ENCODE measurements at regions not wholly inside any gene's neighbourhood (a gene's known extent, or its start where the extent isn't known, plus 50 kb on each side); places are given as distances from the start of the nearest gene placed in this dataset.

GRCh38 chr15:55124616-55125015, 72.1 kb downstream of the RSL24D1 start:
- ChIA-PET CTCF (interaction anchor here (1.2 kb wide), 1 partner anchor 16 kb away, joined by 4 read pairs; no protein-coding TSS in a partner anchor), POLR2A (no interaction called here)
- BruUV-seq (replicated peaks) = no TSS peak

GRCh38 chr15:55118344-55118870, 78.3 kb downstream of the RSL24D1 start:
- DNase-seq (ENCODE audit: low read depth, low spot score) = no peak
- no peaks in the 10 kb centered on the region for H3K79me2 ChIP-seq (ENCODE audit: insufficient read depth, low read length)
- BruUV-seq (replicated peaks) = no TSS peak
- H3K9me3 ChIP-seq (ENCODE audit: control insufficient read depth in 1 of 2, insufficient read depth in 1 of 2, low read depth in 1 of 2, low read length in 2 of 2) = no peaks in the 10 kb centered on the region
- intact Hi-C loops (cut with micrococcal nuclease) = no loop called here
- ATAC-seq = no peak
- no peak overlapping the region for H3K4me2 ChIP-seq (ENCODE audit: low read length)
- H3K27me3 ChIP-seq (ENCODE audit: insufficient read depth, low read length) = 0 out of 2 replicates have a peak, but pooled peaks cover 4% of the 10 kb centered on the region
- H3K4me1 ChIP-seq (ENCODE audit: control insufficient read depth in 1 of 2, insufficient read depth in 2 of 2, low read length in 2 of 2) = no peaks in the 10 kb centered on the region
- no peaks in the 10 kb centered on the region for H3K36me3 ChIP-seq (ENCODE audit: control insufficient read depth in 1 of 2, insufficient read depth in 2 of 2, low read length in 2 of 2)
- H3K9ac ChIP-seq (ENCODE audit: low read length) = no peak overlapping the region
- TF ChIP-seq CEBPB (IDR thresholded peaks at IDR 0.05; ENCODE audit: low read depth) (no peak), ZBTB33 (IDR thresholded peaks at IDR 0.05; ENCODE audit: extremely low read depth, insufficient replicate concordance, low read length) (no peak), EZH2 (IDR thresholded peaks at IDR 0.05) (no peak), ZNF274 (IDR thresholded peaks at IDR 0.05; ENCODE audit: low read depth, low read length) (no peak), JUND (IDR thresholded peaks at IDR 0.05) (no peak), ATF3 (IDR thresholded peaks at IDR 0.05) (no peak), SIN3A (IDR thresholded peaks at IDR 0.05; ENCODE audit: low read depth) (no peak), FOSL1 (IDR thresholded peaks at IDR 0.05; ENCODE audit: low read depth) (no peak), POLR2A (IDR thresholded peaks at IDR 0.05; ENCODE audit: borderline replicate concordance, extremely low read depth, insufficient read depth, insufficient read length) (no peak), RAD21 (IDR thresholded peaks at IDR 0.05; ENCODE audit: low read depth) (no peak), YY1 (IDR thresholded peaks at IDR 0.05; ENCODE audit: extremely low read depth, insufficient replicate concordance, low read depth, low read length) (no peak), CTCF (IDR thresholded peaks at IDR 0.05 in 2 of 3, conservative IDR thresholded peaks at IDR 0.05 in 1 of 3; ENCODE audit: borderline replicate concordance in 1 of 3, insufficient read depth in 1 of 3, low read depth in 2 of 3, low read length in 2 of 3) (no peak), CBX3 (IDR thresholded peaks at IDR 0.05; ENCODE audit: low read depth) (no peak), EGR1 (IDR thresholded peaks at IDR 0.05; ENCODE audit: low read depth) (no peak)
- CTCF ChIA-PET = no interaction called here
- no peak overlapping the region for H2AFZ ChIP-seq (ENCODE audit: low read depth, low read length, poor library complexity, severe bottlenecking)
- RAD21 ChIA-PET (ENCODE audit: low non-redundant PET in 1 of 2, low total read pairs in 2 of 2, uncharacterized antibody in 2 of 2, unreplicated experiment in 2 of 2) = no interaction called here
- H3K9me2 ChIP-seq (ENCODE audit: insufficient read depth) = no peaks in the 10 kb centered on the region
- POLR2A ChIA-PET = interaction anchor here (0.6 kb wide), 1 partner anchor 134 kb away, joined by 4 read pairs; no protein-coding TSS in a partner anchor
- H3K4me3 ChIP-seq (replicated peaks in 1 of 2; ENCODE audit: low read depth in 1 of 2, low read length in 2 of 2) = no peak overlapping the region
- no peaks in the 10 kb centered on the region for H4K20me1 ChIP-seq (ENCODE audit: insufficient read depth)
- no peak overlapping the region for H3K27ac ChIP-seq (ENCODE audit: low read depth, low read length)

More at GRCh38 chr15:55124616-55125015, 72.1 kb downstream of the RSL24D1 start:
- ATAC-seq (no peak), DNase-seq (ENCODE audit: low read depth, low spot score) (no peak)
- Histone ChIP-seq H4K20me1 (ENCODE audit: insufficient read depth) (no peaks in the 10 kb centered on the region), H2AFZ (ENCODE audit: low read depth, low read length, poor library complexity, severe bottlenecking) (no peak overlapping the region), H3K36me3 (ENCODE audit: control insufficient read depth in 1 of 2, insufficient read depth in 2 of 2, low read length in 2 of 2) (no peaks in the 10 kb centered on the region), H3K9ac (ENCODE audit: low read length) (no peak overlapping the region), H3K27me3 (ENCODE audit: insufficient read depth, low read length) (no peaks in the 10 kb centered on the region), H3K79me2 (ENCODE audit: insufficient read depth, low read length) (no peaks in the 10 kb centered on the region), H3K27ac (ENCODE audit: low read depth, low read length) (no peak overlapping the region), H3K4me3 (replicated peaks in 1 of 2; ENCODE audit: low read depth in 1 of 2, low read length in 2 of 2) (no peak overlapping the region), H3K9me3 (ENCODE audit: control insufficient read depth in 1 of 2, insufficient read depth in 1 of 2, low read depth in 1 of 2, low read length in 2 of 2) (no peaks in the 10 kb centered on the region), H3K4me1 (ENCODE audit: control insufficient read depth in 1 of 2, insufficient read depth in 2 of 2, low read length in 2 of 2) (no peaks in the 10 kb centered on the region), H3K9me2 (ENCODE audit: insufficient read depth) (no peaks in the 10 kb centered on the region), H3K4me2 (ENCODE audit: low read length) (no peak overlapping the region)
- intact Hi-C loops (cut with micrococcal nuclease) = no loop called here
- TF ChIP-seq JUND (IDR thresholded peaks at IDR 0.05) (no peak), POLR2AphosphoS5 (IDR thresholded peaks at IDR 0.05; ENCODE audit: low read depth, low read length) (no peak), ZNF274 (IDR thresholded peaks at IDR 0.05; ENCODE audit: low read depth, low read length) (no peak)
- RAD21 ChIA-PET (ENCODE audit: low non-redundant PET in 1 of 2, low total read pairs in 2 of 2, uncharacterized antibody in 2 of 2, unreplicated experiment in 2 of 2) = no interaction called here

All from HCT116 (cell line).